NCI-H2107 treated with DMSO at 0.1 percent for 48 hours (cell line): ENCODE measurements at regions not wholly inside any gene's neighbourhood (a gene's known extent, or its start where the extent isn't known, plus 50 kb on each side); places are given as distances from the start of the nearest gene placed in this dataset.

ENCODE experiments used
- DNase-seq: peaks from one replicate; lab custom pipeline; 2025; ENCODE audit not compliant: unreplicated experiment; lab: John Stamatoyannopoulos, UW

DNA sequence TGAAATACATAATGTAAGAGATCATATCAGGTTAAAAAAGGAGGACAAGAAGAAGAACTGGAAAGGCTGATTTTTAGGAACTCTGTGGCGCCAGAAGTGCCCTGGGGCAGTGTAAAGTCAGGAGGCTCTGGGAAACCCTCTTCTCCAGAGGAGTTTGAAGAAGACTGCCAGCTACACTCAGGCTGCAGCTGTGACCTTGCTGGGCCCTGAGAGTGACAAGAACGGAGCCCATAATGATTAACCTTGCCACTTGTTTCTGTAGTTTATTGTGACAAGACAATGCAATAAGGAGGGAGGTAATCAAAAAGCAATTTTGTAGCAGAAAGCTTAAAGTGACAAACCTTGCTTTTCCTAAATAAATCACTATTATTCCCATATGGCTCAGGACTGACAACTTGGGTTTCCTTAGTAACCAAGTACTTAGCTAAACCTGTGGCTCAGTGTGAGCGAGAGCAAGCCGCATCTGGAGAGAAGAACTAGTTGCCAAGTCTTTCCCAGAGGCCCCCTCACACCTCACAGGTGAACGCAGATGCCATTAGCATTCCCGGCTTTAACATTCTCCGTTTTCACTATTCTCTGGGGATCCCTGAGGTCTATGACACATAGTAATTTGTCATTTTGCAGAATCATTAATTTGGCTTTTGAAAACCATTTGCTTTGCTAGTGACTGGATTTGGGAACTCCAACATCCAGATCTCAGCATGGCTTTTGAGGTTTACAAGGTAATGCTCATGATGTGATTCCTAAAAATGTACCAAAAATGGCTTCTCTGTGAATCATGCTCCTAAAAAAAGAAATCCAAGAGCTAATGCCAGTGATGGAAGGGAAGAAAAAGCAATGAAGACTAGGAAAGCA lies 115.9 kb downstream of the OMA1 start:
- peak; percentile 13 for DNase-seq

DNA sequence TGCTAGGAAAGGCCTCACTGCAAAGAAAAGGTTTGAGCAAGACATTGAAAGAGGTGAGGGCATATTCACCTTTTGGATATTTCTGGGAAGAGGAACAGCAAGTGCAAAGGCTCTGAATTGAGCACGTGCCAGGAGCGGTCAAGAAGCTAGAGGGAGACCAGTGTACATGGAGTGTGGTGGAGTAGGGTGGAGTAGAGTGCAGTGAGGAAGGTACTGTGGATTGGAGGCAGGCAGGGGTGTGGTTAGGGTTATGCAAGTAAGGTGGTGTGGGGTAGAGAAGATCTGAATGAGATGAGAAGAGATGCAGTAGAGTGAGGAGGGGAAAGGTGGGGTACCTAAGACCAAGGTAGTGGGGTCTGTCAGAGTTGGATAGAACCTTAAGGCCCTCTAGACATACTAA lies 119.6 kb downstream of the OMA1 start:
- no peak for DNase-seq

DNA sequence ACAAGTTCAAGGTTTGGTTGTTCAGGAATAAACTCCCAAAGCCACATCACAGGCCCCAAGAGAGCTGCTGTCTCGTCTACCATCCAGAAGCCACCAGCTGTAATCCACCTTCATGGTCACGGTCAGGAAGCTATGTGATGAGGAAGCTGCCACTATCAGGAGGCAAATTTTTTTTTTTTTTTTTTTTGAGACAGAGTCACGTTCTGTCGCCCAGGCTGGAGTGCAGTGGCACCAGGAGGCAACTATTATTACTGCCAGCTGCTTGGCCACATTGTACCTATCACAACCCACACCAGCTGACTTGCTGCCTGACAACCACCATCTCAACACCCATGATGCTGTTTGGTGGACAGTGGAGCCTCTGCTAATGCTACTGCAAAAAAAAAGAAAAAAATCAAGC lies 124.1 kb downstream of the OMA1 start:
- no peak for DNase-seq

DNA sequence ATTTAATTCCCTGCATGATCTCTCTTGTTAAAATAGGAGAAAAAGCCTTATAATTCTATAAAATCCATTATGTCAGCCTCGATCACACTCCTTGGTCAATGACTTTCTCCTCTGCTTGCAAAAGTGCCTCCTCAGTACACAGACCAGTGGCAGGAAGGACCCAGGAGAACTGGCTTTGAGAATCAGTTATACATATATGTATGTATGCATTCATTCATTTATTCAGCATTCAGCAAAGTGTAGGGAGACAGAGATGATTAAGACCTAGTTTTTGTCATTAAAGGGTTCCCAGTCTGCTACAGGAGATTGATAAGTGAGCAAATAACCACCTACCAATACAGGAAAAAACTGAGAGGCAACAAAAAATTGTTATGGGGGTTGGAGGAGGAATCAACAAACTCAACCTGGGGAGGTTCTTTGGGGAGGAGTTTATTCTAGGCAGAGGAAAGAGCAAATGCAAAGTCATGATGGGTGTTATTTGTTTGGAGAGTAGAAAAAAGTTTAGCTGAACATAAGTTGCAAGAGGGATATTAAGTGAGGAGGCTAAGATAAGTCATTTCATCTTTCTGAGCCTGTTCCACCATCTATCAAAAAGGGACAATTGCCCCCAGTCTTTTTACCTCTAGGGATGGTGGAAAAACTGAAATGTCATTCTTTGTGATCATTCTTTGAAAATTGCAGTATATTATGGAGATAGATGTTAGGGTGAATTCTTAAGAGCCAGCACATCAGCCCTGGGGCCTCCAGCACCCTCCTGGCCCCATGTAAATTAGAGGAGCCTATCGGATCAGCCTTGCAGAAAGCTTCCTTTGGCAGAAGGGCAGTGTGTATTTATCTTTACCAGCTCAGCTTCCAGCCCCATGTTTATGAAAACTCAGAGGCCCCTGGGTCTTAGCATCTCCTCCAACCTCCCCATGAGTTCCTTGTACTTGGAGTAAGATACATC lies 128.0 kb downstream of the OMA1 start:
- no peak for DNase-seq

DNA sequence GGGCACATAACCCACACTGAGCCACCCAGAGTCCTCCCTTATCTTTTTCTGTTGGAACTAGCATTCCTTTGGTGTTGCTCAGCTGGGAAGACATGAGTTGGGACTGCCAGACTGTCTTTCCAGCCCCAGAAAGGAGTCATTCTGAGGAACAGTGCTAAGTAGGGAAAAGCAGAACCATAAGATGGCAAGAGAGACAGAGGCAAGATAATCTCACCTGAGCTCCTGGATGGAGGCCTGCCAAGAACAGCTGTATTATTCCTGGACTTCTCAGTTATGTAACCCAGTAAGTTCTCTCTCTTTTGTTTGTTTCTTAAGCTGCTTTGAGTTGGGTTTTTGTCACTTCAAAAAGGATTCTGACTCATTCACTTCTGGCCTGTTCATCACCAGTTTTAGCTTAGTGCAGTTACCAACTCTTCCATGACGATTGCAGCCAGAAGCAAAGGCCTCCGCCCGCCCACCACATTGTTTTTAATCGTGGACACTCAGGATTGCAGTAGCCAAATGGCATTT lies 134.4 kb downstream of the OMA1 start:
- DNase-seq, result no peak

DNA sequence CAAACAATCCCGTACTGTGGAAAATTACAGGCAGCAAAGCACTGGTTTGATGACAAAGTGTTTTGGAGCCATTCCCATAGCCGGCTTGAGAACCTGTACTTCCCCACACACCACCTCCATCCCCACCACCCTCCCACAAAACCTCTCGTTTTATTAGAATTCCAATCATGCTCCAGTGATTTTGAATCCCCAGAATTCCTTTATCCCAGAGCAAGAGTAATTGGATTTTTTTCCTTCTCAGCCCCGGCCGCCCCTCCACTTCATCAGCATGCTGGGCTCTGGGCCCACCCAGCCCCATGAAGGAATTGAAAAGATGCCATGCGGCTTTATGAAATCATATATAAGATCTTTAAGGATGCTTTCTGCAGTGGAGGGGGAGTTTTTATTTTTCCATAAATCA lies 136.6 kb downstream of the OMA1 start:
- DNase-seq, result no peak

DNA sequence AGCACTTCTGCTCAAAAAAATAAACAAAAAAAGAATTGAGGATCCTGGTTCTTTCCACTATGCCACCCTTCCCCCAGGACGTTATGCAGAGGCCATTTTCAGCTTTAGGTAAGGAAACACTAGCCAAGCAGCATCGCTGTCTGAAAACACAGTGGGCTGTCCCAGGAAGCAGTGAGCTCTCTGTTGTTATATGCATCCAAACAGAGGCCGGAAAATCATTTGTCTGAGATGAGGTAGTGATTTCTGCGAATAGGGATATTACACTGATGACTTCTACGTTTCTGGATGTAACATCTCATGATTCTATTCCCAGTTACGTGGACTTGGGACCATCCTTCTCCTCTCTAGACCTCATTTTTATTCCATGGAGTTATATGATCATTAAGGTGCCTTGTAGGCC lies 137.2 kb downstream of the OMA1 start:
- no peak for DNase-seq

DNA sequence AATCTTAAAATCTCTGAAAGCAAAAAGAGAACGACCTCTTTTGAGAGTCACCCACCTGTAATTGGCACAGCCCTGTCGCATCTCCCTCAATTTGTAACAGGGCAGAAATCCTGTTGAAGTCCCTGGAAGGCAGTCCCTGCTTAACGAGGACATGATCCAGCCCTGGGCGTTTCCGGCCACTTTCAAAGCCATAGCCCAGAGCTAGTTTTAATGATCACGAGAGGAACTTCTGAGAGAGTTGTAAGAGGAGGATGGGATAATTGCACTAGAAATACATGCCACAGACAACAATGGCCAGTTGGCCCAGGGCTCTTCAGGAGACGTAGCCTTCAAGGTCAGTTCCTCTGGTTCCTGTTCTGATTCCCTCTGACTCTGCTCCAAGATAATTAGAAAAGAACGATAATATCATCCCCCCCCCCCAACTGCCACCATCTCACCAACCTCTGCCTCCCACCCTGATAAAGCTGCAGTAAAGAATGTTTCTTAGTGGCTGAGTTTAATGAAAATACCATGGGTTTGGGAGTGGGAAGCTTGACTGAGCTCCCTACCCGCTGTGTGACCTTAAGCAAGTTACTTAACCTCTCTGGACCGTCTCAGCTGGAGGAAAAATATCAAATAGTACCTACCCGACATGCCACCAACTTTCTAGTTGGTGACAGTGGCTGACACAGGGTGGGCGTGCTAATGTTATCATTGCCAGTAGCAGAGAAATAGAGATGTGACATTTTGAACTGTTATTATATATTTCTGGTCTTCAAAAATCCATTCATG lies 140.0 kb downstream of the OMA1 start:
- DNase-seq, result no peak

DNA sequence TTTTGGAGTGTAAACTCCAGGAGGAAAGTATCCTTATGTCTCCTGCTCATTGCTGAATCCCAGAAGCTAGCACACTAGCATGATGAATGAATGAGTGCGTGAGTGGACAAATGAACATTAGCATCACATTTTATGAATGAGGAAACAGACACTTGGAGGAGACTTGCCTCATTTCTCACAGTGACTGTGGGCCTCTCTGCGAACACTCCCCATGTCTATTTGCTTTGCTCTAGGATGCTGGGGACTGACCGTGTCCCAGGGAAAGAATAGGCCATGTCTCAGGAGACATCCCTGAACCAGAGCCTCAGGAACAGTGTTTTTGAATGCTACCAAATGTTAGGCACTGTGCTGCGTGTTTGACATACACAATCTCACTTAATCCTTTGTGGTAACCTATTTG lies 140.9 kb downstream of the OMA1 start:
- no peak for DNase-seq

DNA sequence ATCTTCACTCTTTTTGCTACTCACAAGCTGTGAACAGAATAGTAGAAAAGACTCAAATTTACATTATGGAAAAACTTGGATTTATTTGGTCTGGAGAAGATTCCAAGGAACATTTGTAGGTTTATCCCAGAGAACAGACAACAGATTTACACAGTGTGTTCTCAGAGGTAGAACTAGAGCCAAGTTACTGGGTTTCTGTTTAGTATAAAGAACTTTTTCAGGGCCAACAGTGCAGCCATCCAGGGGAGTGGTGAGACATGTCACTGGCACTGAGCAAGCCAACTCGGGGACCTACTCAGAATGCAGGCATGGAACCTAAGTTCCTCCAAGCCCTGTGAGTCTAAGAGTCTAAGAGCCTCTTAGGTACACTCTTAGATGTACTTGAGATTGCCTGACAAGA lies 142.6 kb downstream of the OMA1 start:
- no peak for DNase-seq

DNA sequence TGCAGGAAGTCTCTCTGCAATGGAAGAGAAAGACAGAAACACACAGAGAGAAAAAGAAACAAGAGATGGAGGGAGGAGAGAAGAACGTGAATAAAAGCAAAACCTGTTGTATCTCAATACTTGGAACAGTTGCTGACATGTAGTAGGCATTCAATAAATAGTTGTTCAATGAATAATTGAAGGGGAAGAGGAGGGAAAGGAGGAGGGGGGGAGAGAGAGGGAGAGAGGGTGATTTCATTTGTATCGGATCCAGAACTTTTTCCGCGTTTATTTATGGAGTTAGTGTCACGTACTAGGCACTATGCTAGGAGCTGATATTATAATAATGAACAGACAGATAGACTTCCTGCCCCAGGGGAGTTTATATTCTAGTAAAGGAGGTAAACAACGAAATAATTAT lies 144.1 kb downstream of the OMA1 start:
- no peak for DNase-seq

DNA sequence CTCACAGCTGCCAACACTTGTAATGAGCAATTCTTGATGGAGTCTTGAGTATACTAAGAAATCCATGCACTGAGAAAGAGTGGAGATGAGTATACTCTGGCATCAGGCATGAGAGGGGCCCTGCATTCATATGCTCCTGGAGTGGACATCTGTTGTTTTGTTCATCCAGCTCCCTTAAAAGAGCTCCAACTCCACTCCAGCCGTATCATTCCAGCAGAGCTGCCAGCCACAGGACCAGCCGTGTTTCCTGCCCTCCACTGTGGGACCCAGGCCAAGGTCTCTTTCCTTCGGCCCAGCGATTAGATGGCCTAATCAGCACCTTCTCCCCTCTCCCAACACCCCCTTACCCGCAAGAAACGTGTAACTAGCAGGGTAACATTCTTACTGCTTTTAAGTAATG lies 144.5 kb downstream of the OMA1 start:
- DNase-seq, result no peak

DNA sequence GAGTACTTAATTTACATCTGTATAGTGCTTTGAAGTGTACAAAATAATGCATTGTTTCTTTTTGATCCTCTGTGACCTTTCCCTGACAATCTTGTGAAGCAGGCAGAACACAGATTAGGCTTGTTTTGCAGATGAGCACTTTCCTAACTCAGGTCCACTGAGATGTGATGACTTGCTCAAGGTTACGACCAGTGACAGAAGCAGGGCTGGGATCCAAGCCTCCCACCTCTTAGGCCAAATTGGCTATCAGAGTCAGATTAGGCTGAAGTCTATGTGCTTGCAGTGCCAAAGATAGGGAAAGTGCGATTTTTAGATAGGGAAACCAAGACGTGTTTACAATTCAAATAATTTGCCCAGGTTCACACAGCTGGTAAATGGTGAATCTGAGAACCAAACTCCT lies 147.3 kb downstream of the OMA1 start:
- DNase-seq, result no peak

DNA sequence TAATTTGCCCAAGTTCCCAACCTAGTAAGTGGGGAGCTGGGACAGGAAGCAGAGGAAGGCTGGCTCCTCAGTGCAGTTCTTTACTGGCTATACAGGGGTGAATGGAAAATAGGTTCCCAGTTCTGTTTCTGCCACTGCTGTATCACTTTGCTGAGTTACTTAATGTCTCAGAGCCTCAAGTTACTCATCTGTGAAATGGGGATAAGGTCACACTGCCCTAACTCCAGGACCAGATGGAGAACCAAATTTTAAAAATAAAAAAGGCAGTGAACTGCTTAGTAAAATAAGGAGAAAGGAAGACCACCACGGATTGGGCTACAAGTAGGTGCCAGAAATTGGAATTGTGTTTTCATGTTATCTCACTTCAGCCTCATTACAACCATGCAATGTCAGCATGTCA lies 147.8 kb downstream of the OMA1 start:
- no peak for DNase-seq

DNA sequence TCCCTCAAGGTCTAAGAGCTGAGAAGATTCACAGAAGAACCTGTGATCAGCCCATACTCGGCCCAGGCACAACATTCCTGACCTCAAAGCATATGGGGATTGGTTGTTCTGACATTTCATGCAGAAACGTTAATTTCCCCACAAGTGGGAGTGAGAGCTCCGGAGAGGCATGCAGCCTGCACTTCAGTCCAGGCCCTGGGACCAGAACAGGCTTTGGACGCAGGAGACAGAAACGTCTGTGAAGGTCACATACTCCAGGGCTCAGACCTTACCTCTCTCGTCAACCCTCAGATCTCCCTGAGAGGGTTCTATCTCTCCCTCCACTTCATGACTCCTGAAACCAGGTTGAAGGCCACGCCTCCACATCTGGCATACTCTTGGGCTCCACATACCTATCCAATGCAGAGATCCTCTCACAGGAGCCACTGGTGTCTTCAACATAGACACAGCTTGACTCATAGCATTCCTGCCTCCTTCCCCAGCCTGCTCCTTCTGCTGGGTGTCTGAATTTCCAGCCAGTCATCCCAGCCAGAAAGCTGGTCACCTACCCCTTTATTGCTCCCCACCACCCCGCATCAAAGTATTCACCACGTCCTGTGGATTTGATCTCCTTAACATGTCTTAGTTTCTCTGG lies 149.2 kb downstream of the OMA1 start:
- DNase-seq, result no peak

DNA sequence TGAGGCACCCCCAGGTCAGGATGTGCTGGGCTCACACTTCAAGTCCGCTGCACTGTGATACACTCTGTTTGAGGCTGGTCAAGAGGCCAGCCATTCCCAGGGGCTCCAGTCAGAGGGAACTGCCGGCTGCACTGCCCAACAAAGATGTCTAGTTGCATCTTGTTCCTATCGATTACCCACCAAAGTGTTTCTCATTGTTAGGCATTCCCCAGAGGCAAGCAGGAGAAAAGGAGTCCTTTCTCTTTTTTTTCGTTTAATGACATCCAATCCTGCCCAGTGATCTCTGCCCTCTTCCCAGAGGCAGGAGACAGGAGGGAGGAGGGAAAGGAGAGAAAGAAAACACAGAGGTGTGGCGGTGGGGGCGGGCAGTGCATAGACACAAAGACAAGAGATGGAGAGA lies 150.4 kb downstream of the OMA1 start:
- peak; percentile 20 for DNase-seq

DNA sequence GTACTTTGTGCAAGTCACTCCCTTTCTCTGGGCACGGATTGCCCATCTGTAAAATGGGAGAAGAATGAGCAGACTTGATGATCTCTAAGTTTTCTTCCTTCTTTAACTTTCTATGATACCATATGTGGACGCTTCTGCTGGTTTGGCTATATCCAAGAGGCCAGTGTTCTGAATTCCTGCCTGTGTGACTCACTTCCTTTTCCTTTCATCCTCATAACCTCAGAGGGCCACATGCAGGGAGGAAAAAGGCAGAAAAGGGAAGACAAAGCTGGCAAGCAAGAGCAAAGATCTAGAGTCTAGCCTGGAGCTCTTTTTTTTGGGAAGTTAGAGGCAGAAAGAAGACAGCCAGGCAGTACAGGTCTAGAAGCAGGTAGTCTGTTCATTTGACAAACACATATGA lies 151.2 kb downstream of the OMA1 start:
- no peak for DNase-seq

DNA sequence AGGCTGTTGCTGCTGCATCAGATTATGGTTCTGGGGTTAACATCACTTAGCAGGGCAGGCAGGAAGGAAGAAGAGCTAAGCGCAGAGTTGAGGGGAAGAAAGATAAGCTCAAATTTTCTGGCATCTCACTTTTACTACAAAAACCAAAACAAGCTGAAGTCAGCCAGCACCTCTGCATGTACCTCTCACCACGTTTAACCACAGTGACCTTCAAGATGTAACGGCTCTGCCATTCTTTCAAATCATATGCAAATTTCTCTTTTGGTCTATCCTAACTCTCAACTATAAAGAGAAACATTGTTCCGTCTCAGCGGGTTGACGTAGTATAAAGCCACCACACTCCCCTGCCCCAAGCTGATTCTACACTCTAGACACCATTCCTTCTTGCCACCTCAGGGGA lies 154.4 kb downstream of the OMA1 start:
- no peak for DNase-seq

DNA sequence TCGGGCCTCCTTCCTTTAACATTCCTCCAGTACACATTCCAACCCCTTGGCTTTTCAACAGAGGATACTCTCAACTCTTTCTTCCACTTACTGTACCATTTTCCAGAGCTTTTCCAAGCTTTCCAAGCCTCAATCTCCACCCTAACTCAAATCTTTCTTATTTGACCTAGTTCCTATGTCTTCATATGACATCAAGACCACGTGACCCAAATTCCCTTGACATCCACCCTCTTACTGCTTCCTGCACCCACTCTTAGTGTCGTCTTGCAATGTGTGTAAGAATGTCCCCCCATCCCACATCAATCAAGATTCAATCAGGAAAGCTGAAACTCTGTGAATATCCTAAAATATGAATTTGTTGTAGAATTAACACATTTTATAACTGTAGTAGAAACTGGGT lies 155.0 kb downstream of the OMA1 start:
- no peak for DNase-seq

DNA sequence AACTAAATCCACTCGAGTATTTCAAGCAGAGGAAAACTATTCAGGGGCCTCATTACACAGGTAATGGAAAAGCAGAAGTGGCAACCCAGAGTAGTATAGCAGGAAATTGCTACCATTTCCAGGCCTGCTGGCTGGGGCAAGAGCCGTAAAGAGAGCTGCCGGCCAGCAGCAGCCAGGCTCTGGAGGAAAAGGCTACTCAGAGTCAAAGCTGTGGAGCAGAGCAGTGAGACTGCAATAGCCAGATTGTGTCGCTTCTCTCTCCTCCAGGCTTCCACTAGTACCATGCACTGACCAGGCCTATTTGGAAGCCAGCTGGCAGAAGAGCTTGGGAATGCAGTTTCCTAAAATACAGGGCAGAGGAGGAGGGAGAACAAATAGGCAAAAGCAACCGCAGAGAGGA lies 155.5 kb downstream of the OMA1 start:
- DNase-seq, result no peak

DNA sequence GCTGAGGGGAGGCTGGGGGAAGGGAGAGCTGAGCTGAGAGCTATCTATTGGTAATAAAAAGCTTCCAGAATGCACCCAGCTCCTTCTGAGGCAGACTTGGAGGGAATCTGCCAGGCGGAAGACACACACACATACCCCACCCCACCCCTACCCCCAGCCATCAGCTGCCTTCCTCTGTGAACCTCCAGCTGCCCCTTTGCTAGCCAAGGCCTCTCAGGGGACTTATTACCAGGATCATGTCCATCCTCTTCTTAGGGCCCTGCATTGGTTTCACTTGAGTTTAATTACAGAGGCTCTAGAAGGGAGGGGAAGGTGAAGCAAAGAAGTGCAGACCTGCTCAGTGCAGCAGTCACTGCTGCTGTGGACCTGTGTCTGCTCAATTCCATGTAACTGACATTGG lies 156.4 kb downstream of the OMA1 start:
- DNase-seq, result no peak
